GM19467 (cell line): ENCODE measurements at regions not wholly inside any gene's neighbourhood (a gene's known extent, or its start where the extent isn't known, plus 50 kb on each side); places are given as distances from the start of the nearest gene placed in this dataset.
"Not testable (repeated sequence)": the region's sequence is repeated elsewhere in the genome, so short reads cannot be mapped to it uniquely, and the experiment has no call there.

Experiments used
- ATAC-seq: cut with Tn5 transposase; IDR thresholded peaks from one replicate; pipeline ENCODE4 v1.9.1; 2021; ENCODE audit warnings: mild to moderate bottlenecking, moderate library complexity; ENCODE audit not compliant: unreplicated experiment

- not testable (repeated sequence) for ATAC-seq
Measured at GRCh38 chr4:115956054-115956796, 842.8 kb upstream of the NDST4 start.

- ATAC-seq = no peak
Measured at GRCh38 chr4:115950806-115951205, 837.4 kb upstream of the NDST4 start.

GRCh38 chr4:115949974-115950743, 836.7 kb upstream of the NDST4 start:
- ATAC-seq = peak; percentile 67

- no peak for ATAC-seq
Measured at GRCh38 chr4:115945026-115945425, 831.6 kb upstream of the NDST4 start.

- no peak for ATAC-seq
Measured at GRCh38 chr4:115944146-115944905, 830.9 kb upstream of the NDST4 start.

GRCh38 chr4:115938764-115939443, 825.5 kb upstream of the NDST4 start:
- no peak for ATAC-seq

DNA sequence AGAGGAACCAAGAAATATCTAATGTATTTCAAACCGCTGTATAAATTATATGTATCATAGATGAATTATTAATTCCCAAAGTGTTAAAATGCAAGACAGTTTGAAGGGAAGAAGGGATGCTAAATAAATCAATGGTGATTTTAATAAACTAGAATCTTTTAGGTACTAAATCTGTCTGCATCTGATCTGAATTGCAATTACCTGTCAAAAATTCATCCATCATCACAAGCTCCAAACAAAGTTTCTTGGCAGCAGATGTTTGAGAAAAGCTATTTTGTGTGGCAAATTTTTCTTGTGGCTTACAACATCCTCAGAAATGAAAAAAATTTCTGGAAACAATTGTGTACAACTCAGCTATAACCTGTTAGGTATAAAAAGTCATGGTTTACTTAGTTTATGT, 816.0 kb upstream of the NDST4 start:
- no peak for ATAC-seq

GRCh38 chr4:115927382-115927781, 814.0 kb upstream of the NDST4 start:
- ATAC-seq = no peak

- no peak for ATAC-seq
Measured at GRCh38 chr4:115923152-115923551, 809.7 kb upstream of the NDST4 start.

GRCh38 chr4:115920637-115921036, 807.2 kb upstream of the NDST4 start:
- no peak for ATAC-seq

GRCh38 chr4:115918149-115918548, 804.7 kb upstream of the NDST4 start:
- no peak for ATAC-seq

- ATAC-seq = no peak
Measured at GRCh38 chr4:115906428-115906827, 793.0 kb upstream of the NDST4 start.

DNA sequence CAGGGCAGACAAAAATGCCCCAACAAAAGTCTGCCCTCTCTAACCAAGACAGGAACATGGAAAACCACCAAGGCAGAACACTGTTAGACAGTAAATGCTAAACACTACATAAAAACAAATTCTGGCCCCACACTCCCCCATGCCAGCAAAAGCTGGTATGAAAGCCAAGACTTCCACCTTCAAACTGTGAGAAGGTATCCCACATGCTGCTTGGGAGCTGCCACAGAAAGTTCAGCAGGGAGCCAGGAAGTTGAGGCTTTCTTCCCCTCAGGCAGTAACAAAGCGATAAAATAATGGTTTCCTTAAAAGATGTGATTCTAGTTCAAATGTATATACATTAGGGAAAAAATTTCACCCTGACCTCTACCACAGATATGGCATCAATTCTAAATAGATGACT, 770.4 kb upstream of the NDST4 start:
- no peak for ATAC-seq

- ATAC-seq = no peak
Measured at GRCh38 chr4:115883231-115883630, 769.8 kb upstream of the NDST4 start.

- ATAC-seq = no peak
Measured at GRCh38 chr4:115873048-115873447, 759.6 kb upstream of the NDST4 start.

- ATAC-seq = no peak
Measured at GRCh38 chr4:115871596-115871995, 758.2 kb upstream of the NDST4 start.

GRCh38 chr4:115866364-115866896, 753.0 kb upstream of the NDST4 start:
- no peak for ATAC-seq

DNA sequence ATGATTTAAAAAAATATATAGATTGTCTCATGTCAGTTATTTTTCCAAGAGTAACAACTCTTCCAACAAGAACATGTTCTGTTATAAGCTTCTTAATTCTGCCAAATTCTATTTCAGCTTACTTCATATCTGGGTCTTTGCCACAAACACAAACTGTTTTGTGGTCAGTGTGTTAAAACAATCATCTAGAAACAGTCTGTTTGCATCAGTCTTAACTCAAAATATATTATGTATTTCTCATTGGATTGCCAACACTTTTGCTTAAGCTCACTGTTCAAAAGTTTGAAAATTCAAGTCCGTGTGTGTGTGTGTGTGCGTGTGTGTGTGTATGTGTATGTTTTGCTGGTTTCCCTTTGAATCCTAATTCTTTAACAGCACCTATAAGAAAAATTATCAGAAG, 752.3 kb upstream of the NDST4 start:
- no peak for ATAC-seq

- no peak for ATAC-seq
Measured at GRCh38 chr4:115852767-115853091, 739.3 kb upstream of the NDST4 start.

DNA sequence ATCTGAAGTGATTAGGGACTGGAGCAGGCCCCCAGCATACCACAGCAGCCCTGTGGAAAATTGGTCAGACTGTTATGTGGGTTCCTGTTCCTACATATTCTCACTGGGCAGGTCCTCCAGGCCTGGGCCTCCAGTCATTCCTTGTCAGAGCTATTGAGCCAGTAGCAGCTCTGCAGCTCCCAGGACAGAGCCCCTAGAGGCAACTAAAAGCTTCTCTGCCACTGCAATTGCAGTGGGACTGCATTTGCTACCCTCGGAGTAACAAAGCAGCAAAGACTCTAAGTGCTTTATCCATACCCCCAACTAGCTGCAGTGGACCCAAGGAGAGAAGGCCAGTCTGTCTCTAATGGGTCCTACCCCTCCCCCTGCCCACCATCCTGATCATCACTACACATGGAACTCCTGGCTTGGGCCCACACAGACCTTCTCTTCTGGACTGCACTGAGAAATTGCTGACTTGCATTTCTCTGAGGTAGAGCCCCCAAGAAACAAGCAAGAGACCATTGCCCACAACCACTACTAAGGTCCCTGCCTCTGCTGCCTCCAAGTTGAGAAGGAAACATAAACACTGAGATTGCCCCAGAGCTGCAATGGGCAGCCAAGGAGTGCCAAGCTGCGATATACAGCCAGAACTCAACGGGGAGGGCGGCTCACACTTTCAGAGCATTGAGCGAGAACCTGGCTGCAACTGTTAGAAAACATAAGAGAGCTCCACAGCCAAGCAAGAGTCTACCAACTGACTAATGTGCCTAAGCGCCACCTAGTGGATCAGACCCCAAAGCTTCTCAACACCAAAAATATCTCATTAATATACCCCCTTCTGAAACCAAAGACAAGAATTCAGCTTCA, 738.7 kb upstream of the NDST4 start:
- peak; percentile 78 for ATAC-seq
